ENCODE measurements at regions not wholly inside any gene's neighbourhood (a gene's known extent, or its start where the extent isn't known, plus 50 kb on each side); places are given as distances from the start of the nearest gene placed in this dataset.

DNA sequence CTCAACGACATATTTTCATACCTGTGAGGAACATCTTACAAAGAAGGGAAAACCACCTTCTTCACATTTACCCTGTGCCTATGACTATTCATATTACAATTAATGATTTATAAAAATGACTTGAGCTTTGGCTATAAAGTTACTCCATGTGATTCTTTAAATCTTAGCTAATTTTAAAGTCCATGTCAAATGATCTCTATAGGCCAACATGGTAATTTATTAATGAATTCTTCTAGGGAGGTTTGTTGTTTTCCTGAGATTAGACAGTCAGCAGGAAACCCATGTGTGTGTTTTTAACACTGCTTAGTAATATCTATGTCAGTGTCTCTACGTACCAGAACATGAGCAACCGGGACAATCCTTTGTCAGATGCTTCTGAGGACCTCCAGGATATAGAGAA, 307.3 kb downstream of the IPMK start:
- DNase-seq (ENCODE audit: low spot score) (no peak), ATAC-seq (no peak)
- no peaks in the 10 kb centered on the region for H3K79me2 ChIP-seq (replicated peaks; ENCODE audit: insufficient read depth)
- H3K4me2 ChIP-seq: no peak overlapping the region
- no peaks in the 10 kb centered on the region for H3K9me3 Mint-ChIP-seq
- H3K27me3 ChIP-seq (ENCODE audit: insufficient read depth): no peaks in the 10 kb centered on the region
- no peak overlapping the region for H3K27ac Mint-ChIP-seq
- H2AFZ ChIP-seq: no peak overlapping the region
- H3K36me3 Mint-ChIP-seq (ENCODE audit: low read depth): no peaks in the 10 kb centered on the region
- H3K4me1 ChIP-seq (ENCODE audit: insufficient read depth): no peaks in the 10 kb centered on the region
- H3K36me3 ChIP-seq (ENCODE audit: insufficient read depth): no peaks in the 10 kb centered on the region
- TF ChIP-seq POLR2AphosphoS5 (IDR thresholded peaks at IDR 0.05; ENCODE audit: low read depth) (no peak), CREB1 (CRISPR knock-in tag; IDR thresholded peaks at IDR 0.05; ENCODE audit: low read depth) (no peak), JUNB (IDR thresholded peaks at IDR 0.05; ENCODE audit: unreplicated experiment) (no peak), EZH2 (IDR thresholded peaks at IDR 0.05; ENCODE audit: low read depth, unreplicated experiment) (no peak), ZNF331 (CRISPR knock-in tag; IDR thresholded peaks at IDR 0.05; ENCODE audit: low read depth) (no peak), EZH2phosphoT487 (IDR thresholded peaks at IDR 0.05; ENCODE audit: unreplicated experiment) (no peak), ZNF114 (CRISPR knock-in tag; IDR thresholded peaks at IDR 0.05) (no peak)
- TF ChIP-seq, protein P1, sequence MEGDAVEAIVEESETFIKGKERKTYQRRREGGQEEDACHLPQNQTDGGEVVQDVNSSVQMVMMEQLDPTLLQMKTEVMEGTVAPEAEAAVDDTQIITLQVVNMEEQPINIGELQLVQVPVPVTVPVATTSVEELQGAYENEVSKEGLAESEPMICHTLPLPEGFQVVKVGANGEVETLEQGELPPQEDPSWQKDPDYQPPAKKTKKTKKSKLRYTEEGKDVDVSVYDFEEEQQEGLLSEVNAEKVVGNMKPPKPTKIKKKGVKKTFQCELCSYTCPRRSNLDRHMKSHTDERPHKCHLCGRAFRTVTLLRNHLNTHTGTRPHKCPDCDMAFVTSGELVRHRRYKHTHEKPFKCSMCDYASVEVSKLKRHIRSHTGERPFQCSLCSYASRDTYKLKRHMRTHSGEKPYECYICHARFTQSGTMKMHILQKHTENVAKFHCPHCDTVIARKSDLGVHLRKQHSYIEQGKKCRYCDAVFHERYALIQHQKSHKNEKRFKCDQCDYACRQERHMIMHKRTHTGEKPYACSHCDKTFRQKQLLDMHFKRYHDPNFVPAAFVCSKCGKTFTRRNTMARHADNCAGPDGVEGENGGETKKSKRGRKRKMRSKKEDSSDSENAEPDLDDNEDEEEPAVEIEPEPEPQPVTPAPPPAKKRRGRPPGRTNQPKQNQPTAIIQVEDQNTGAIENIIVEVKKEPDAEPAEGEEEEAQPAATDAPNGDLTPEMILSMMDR (conservative IDR thresholded peaks at IDR 0.05; ENCODE audit: low read depth in 2 of 2): no peak
- TF ChIP-seq, protein P2, sequence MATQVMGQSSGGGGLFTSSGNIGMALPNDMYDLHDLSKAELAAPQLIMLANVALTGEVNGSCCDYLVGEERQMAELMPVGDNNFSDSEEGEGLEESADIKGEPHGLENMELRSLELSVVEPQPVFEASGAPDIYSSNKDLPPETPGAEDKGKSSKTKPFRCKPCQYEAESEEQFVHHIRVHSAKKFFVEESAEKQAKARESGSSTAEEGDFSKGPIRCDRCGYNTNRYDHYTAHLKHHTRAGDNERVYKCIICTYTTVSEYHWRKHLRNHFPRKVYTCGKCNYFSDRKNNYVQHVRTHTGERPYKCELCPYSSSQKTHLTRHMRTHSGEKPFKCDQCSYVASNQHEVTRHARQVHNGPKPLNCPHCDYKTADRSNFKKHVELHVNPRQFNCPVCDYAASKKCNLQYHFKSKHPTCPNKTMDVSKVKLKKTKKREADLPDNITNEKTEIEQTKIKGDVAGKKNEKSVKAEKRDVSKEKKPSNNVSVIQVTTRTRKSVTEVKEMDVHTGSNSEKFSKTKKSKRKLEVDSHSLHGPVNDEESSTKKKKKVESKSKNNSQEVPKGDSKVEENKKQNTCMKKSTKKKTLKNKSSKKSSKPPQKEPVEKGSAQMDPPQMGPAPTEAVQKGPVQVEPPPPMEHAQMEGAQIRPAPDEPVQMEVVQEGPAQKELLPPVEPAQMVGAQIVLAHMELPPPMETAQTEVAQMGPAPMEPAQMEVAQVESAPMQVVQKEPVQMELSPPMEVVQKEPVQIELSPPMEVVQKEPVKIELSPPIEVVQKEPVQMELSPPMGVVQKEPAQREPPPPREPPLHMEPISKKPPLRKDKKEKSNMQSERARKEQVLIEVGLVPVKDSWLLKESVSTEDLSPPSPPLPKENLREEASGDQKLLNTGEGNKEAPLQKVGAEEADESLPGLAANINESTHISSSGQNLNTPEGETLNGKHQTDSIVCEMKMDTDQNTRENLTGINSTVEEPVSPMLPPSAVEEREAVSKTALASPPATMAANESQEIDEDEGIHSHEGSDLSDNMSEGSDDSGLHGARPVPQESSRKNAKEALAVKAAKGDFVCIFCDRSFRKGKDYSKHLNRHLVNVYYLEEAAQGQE (IDR thresholded peaks at IDR 0.05; ENCODE audit: unreplicated experiment): no peak
- TF ChIP-seq, protein P3, sequence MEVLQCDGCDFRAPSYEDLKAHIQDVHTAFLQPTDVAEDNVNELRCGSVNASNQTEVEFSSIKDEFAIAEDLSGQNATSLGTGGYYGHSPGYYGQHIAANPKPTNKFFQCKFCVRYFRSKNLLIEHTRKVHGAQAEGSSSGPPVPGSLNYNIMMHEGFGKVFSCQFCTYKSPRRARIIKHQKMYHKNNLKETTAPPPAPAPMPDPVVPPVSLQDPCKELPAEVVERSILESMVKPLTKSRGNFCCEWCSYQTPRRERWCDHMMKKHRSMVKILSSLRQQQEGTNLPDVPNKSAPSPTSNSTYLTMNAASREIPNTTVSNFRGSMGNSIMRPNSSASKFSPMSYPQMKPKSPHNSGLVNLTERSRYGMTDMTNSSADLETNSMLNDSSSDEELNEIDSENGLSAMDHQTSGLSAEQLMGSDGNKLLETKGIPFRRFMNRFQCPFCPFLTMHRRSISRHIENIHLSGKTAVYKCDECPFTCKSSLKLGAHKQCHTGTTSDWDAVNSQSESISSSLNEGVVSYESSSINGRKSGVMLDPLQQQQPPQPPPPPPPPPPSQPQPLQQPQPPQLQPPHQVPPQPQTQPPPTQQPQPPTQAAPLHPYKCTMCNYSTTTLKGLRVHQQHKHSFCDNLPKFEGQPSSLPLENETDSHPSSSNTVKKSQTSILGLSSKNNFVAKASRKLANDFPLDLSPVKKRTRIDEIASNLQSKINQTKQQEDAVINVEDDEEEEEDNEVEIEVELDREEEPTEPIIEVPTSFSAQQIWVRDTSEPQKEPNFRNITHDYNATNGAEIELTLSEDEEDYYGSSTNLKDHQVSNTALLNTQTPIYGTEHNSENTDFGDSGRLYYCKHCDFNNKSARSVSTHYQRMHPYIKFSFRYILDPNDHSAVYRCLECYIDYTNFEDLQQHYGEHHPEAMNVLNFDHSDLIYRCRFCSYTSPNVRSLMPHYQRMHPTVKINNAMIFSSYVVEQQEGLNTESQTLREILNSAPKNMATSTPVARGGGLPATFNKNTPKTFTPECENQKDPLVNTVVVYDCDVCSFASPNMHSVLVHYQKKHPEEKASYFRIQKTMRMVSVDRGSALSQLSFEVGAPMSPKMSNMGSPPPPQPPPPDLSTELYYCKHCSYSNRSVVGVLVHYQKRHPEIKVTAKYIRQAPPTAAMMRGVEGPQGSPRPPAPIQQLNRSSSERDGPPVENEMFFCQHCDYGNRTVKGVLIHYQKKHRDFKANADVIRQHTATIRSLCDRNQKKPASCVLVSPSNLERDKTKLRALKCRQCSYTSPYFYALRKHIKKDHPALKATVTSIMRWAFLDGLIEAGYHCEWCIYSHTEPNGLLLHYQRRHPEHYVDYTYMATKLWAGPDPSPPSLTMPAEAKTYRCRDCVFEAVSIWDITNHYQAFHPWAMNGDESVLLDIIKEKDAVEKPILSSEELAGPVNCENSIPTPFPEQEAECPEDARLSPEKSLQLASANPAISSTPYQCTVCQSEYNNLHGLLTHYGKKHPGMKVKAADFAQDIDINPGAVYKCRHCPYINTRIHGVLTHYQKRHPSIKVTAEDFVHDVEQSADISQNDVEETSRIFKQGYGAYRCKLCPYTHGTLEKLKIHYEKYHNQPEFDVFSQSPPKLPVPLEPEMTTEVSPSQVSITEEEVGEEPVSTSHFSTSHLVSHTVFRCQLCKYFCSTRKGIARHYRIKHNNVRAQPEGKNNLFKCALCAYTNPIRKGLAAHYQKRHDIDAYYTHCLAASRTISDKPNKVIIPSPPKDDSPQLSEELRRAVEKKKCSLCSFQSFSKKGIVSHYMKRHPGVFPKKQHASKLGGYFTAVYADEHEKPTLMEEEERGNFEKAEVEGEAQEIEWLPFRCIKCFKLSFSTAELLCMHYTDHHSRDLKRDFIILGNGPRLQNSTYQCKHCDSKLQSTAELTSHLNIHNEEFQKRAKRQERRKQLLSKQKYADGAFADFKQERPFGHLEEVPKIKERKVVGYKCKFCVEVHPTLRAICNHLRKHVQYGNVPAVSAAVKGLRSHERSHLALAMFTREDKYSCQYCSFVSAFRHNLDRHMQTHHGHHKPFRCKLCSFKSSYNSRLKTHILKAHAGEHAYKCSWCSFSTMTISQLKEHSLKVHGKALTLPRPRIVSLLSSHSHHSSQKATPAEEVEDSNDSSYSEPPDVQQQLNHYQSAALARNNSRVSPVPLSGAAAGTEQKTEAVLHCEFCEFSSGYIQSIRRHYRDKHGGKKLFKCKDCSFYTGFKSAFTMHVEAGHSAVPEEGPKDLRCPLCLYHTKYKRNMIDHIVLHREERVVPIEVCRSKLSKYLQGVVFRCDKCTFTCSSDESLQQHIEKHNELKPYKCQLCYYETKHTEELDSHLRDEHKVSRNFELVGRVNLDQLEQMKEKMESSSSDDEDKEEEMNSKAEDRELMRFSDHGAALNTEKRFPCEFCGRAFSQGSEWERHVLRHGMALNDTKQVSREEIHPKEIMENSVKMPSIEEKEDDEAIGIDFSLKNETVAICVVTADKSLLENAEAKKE (CRISPR knock-in tag; IDR thresholded peaks at IDR 0.05): no peak
- TF ChIP-seq, protein P4, sequence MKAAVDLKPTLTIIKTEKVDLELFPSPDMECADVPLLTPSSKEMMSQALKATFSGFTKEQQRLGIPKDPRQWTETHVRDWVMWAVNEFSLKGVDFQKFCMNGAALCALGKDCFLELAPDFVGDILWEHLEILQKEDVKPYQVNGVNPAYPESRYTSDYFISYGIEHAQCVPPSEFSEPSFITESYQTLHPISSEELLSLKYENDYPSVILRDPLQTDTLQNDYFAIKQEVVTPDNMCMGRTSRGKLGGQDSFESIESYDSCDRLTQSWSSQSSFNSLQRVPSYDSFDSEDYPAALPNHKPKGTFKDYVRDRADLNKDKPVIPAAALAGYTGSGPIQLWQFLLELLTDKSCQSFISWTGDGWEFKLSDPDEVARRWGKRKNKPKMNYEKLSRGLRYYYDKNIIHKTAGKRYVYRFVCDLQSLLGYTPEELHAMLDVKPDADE (IDR thresholded peaks at IDR 0.05): no peak
- H3K27ac ChIP-seq (ENCODE audit: low read depth): no peak overlapping the region
- H4K20me1 ChIP-seq (replicated peaks; ENCODE audit: insufficient read depth): no peaks in the 10 kb centered on the region
- no peaks in the 10 kb centered on the region for H3K27me3 Mint-ChIP-seq (ENCODE audit: insufficient read depth, low read depth, poor library complexity)
- no peaks in the 10 kb centered on the region for H3F3A ChIP-seq (replicated peaks; ENCODE audit: low read depth)
- peaks cover 4% of the 10 kb centered on the region; the same call in 1 of the 2 replicates for H3K9me2 ChIP-seq (ENCODE audit: insufficient read depth)
- H3K4me3 Mint-ChIP-seq: no peak overlapping the region
- H3K4me3 ChIP-seq: no peak overlapping the region
- no peaks in the 10 kb centered on the region for H3K4me1 Mint-ChIP-seq
